ENCODE measurements at regions not wholly inside any gene's neighbourhood (a gene's known extent, or its start where the extent isn't known, plus 50 kb on each side); places are given as distances from the start of the nearest gene placed in this dataset.
"Not testable (repeated sequence)": the region's sequence is repeated elsewhere in the genome, so short reads cannot be mapped to it uniquely, and the experiment has no call there.

- no peaks in the 10 kb centered on the region for H3K4me1 ChIP-seq (replicated peaks)
- H3K27ac ChIP-seq: no peak overlapping the region
- no peaks in the 10 kb centered on the region for H3K9me3 ChIP-seq (replicated peaks)
- no peaks in the 10 kb centered on the region for H3K36me3 ChIP-seq
- DNase-seq (ENCODE audit: low read depth in 1 of 2, low spot score in 2 of 2): no peak
- H3K4me3 ChIP-seq: no peak overlapping the region
- no peaks in the 10 kb centered on the region for H3K27me3 ChIP-seq (replicated peaks)
Measured at GRCh38 chr3:118110211-118110610, 924.4 kb downstream of the IGSF11 start.

- H3K27ac ChIP-seq: no peak overlapping the region
- H3K4me1 ChIP-seq (replicated peaks): no peaks in the 10 kb centered on the region
- no peaks in the 10 kb centered on the region for H3K9me3 ChIP-seq (replicated peaks)
- no peaks in the 10 kb centered on the region for H3K27me3 ChIP-seq (replicated peaks)
- no peak overlapping the region for H3K4me3 ChIP-seq
- no peak for DNase-seq (ENCODE audit: low read depth in 1 of 2, low spot score in 2 of 2)
- no peaks in the 10 kb centered on the region for H3K36me3 ChIP-seq
Measured at GRCh38 chr3:118116991-118117390, 917.7 kb downstream of the IGSF11 start.

- Histone ChIP-seq H3K9me3 (replicated peaks) (no peaks in the 10 kb centered on the region), H3K4me3 (no peak overlapping the region), H3K4me1 (replicated peaks) (no peaks in the 10 kb centered on the region), H3K36me3 (no peaks in the 10 kb centered on the region), H3K27me3 (replicated peaks) (no peaks in the 10 kb centered on the region), H3K27ac (no peak overlapping the region)
- no peak for DNase-seq (ENCODE audit: low read depth in 1 of 2, low spot score in 2 of 2)
Measured at GRCh38 chr3:118126751-118127150, 907.9 kb downstream of the IGSF11 start.

- no peaks in the 10 kb centered on the region for H3K9me3 ChIP-seq (replicated peaks)
- no peak overlapping the region for H3K27ac ChIP-seq
- DNase-seq (ENCODE audit: low read depth in 1 of 2, low spot score in 2 of 2): no peak
- H3K4me3 ChIP-seq: no peak overlapping the region
- H3K27me3 ChIP-seq (replicated peaks): no peaks in the 10 kb centered on the region
- no peaks in the 10 kb centered on the region for H3K36me3 ChIP-seq
- H3K4me1 ChIP-seq (replicated peaks): no peaks in the 10 kb centered on the region
Measured at GRCh38 chr3:118127992-118128391, 906.7 kb downstream of the IGSF11 start.

DNA sequence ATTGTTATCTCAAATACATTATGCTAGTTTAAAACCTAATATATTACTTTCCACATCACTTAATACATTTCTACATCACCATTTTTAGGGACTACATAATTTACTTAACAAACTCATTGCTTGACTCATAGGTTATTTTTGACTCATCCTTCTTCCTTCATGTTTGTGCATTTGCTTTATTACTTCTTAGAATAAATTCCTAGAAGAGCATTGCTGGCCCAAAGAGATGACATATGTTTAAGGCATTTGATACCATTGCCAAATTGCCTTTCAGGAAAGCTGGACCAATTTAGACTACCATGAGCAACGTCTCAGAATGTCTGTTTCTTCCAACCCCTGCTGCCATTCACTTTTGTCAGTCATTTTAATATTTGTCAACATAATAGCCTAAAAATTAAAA lies 905.8 kb downstream of the IGSF11 start:
- H3K27ac ChIP-seq: no peak overlapping the region
- no peaks in the 10 kb centered on the region for H3K36me3 ChIP-seq
- H3K9me3 ChIP-seq (replicated peaks): no peaks in the 10 kb centered on the region
- H3K27me3 ChIP-seq (replicated peaks): no peaks in the 10 kb centered on the region
- DNase-seq (ENCODE audit: low read depth in 1 of 2, low spot score in 2 of 2): no peak
- H3K4me1 ChIP-seq (replicated peaks): no peaks in the 10 kb centered on the region
- no peak overlapping the region for H3K4me3 ChIP-seq

DNA sequence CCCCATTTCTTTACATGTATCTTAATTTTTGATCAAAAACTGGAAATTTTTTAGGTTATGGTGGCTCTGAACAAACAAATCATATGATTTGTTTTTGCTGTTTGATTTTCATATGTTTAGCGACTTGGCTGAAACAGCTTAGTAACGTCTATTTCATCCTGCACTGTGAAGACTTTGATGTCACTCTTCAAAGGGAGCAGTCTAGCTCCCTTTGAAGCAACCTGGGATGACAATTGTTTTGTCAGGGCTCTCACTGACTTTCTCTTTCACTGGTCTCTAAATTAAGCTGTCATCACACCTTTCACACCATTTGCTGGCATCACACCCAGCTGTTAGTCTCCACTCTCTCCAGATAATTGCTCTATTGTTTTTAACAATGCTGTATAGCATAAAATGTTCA lies 896.9 kb downstream of the IGSF11 start:
- Histone ChIP-seq H3K27ac (no peak overlapping the region), H3K27me3 (replicated peaks) (no peaks in the 10 kb centered on the region), H3K36me3 (no peaks in the 10 kb centered on the region), H3K4me1 (replicated peaks) (no peaks in the 10 kb centered on the region), H3K4me3 (no peak overlapping the region), H3K9me3 (replicated peaks) (no peaks in the 10 kb centered on the region)
- no peak for DNase-seq (ENCODE audit: low read depth in 1 of 2, low spot score in 2 of 2)

GRCh38 chr3:118144919-118145318 lies 889.7 kb downstream of the IGSF11 start:
- Histone ChIP-seq H3K27me3 (replicated peaks) (no peaks in the 10 kb centered on the region), H3K4me1 (replicated peaks) (no peaks in the 10 kb centered on the region), H3K36me3 (no peaks in the 10 kb centered on the region), H3K4me3 (no peak overlapping the region), H3K9me3 (replicated peaks) (no peaks in the 10 kb centered on the region; the same call in 1 of the 2 replicates), H3K27ac (no peak overlapping the region)
- DNase-seq (ENCODE audit: low read depth in 1 of 2, low spot score in 2 of 2): no peak

GRCh38 chr3:118146658-118147375 lies 887.8 kb downstream of the IGSF11 start:
- no peaks in the 10 kb centered on the region for H3K27me3 ChIP-seq (replicated peaks)
- no peak overlapping the region for H3K27ac ChIP-seq
- no peaks in the 10 kb centered on the region; the same call in 1 of the 2 replicates for H3K9me3 ChIP-seq (replicated peaks)
- H3K36me3 ChIP-seq: no peaks in the 10 kb centered on the region
- H3K4me3 ChIP-seq: no peak overlapping the region
- no peak for DNase-seq (ENCODE audit: low read depth in 1 of 2, low spot score in 2 of 2)
- H3K4me1 ChIP-seq (replicated peaks): no peaks in the 10 kb centered on the region

- no peak overlapping the region for H3K4me3 ChIP-seq
- H3K4me1 ChIP-seq (replicated peaks): no peaks in the 10 kb centered on the region
- DNase-seq (ENCODE audit: low read depth in 1 of 2, low spot score in 2 of 2): no peak
Measured at GRCh38 chr3:118151164-118151563, 883.5 kb downstream of the IGSF11 start.

GRCh38 chr3:118162627-118163588 lies 871.7 kb downstream of the IGSF11 start:
- H3K9me3 ChIP-seq (replicated peaks); H3K4me1 ChIP-seq (replicated peaks); H3K27ac ChIP-seq; H3K27me3 ChIP-seq (replicated peaks); H3K4me3 ChIP-seq; H3K36me3 ChIP-seq; DNase-seq (ENCODE audit: low read depth in 1 of 2, low spot score in 2 of 2): not testable (repeated sequence)

More at GRCh38 chr3:118151164-118151563, 883.5 kb downstream of the IGSF11 start:
- Histone ChIP-seq H3K36me3 (no peaks in the 10 kb centered on the region), H3K27ac (no peak overlapping the region), H3K27me3 (replicated peaks) (no peaks in the 10 kb centered on the region), H3K9me3 (replicated peaks) (peaks cover 2% of the 10 kb centered on the region; the same call in 1 of the 2 replicates)

- Histone ChIP-seq H3K27ac (no peak overlapping the region), H3K4me3 (no peak overlapping the region), H3K9me3 (replicated peaks) (no peaks in the 10 kb centered on the region), H3K4me1 (replicated peaks) (no peaks in the 10 kb centered on the region), H3K27me3 (replicated peaks) (no peaks in the 10 kb centered on the region), H3K36me3 (no peaks in the 10 kb centered on the region)
- DNase-seq (ENCODE audit: low read depth in 1 of 2, low spot score in 2 of 2): no peak
Measured at GRCh38 chr3:118165413-118165812, 869.2 kb downstream of the IGSF11 start.

DNA sequence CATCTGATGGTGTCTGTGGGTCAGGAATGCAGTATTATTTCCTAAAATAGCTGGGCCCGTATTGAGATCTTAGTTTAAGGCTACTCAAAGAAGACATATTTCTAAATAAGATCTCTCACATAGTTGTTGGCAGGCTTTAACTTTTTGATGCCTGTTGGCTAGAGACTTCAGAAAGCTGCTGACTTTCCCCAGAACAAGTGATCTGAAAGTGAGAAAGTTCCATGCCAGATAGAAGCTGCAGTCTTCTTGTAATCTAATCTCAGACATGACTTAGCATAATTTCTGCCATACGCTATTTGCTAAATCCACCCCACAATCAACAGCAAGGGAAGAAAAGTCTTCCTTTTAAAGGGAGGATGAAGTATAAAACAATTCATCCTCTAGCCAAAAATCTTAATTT lies 867.1 kb downstream of the IGSF11 start:
- Histone ChIP-seq H3K27me3 (replicated peaks) (no peaks in the 10 kb centered on the region), H3K9me3 (replicated peaks) (no peaks in the 10 kb centered on the region), H3K4me1 (replicated peaks) (no peaks in the 10 kb centered on the region), H3K36me3 (no peaks in the 10 kb centered on the region), H3K4me3 (no peak overlapping the region), H3K27ac (no peak overlapping the region)
- DNase-seq (ENCODE audit: low read depth in 1 of 2, low spot score in 2 of 2): no peak

DNA sequence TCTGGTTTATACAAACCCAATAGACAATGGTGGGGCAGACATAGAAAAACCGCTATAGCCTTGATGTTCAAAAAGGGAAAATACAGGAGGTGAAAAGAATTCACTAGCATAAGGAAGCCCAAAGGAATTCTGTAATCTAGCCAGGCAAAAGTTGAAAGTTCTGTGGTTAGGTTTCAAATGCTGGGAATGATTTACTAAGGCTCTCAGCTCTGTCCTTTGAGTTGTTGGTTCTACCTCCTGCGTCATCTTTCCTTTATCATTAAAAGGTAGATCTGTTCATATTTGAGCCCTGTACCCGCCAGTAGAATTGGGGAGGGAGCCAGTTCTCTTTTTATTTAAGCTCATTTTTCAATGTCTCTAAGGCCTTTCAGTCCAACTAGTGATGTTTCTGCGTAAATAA lies 866.5 kb downstream of the IGSF11 start:
- Histone ChIP-seq H3K27me3 (replicated peaks) (no peaks in the 10 kb centered on the region), H3K4me3 (no peak overlapping the region), H3K27ac (no peak overlapping the region), H3K36me3 (no peaks in the 10 kb centered on the region), H3K4me1 (replicated peaks) (no peaks in the 10 kb centered on the region), H3K9me3 (replicated peaks) (no peaks in the 10 kb centered on the region)
- DNase-seq (ENCODE audit: low read depth in 1 of 2, low spot score in 2 of 2): no peak

- H3K36me3 ChIP-seq: no peaks in the 10 kb centered on the region
- H3K4me3 ChIP-seq: no peak overlapping the region
- H3K27me3 ChIP-seq (replicated peaks): no peaks in the 10 kb centered on the region
- H3K4me1 ChIP-seq (replicated peaks): no peaks in the 10 kb centered on the region
- no peak for DNase-seq (ENCODE audit: low read depth in 1 of 2, low spot score in 2 of 2)
- H3K27ac ChIP-seq: no peak overlapping the region
- no peaks in the 10 kb centered on the region for H3K9me3 ChIP-seq (replicated peaks)
Measured at GRCh38 chr3:118171236-118171852, 863.3 kb downstream of the IGSF11 start.
